ENCODE measurements at regions not wholly inside any gene's neighbourhood (a gene's known extent, or its start where the extent isn't known, plus 50 kb on each side); places are given as distances from the start of the nearest gene placed in this dataset.

- TF ChIP-seq CTCF (IDR thresholded peaks at IDR 0.05; ENCODE audit: low read length) (no peak), EZH2 (IDR thresholded peaks at IDR 0.05; ENCODE audit: borderline replicate concordance, low read length) (no peak)
Measured at GRCh38 chr6:40251637-40252300, 317.5 kb upstream of the MOCS1 start.

Data from OCI-LY1 (cell line).